Stimulated activated CD4-positive, alpha-beta T cell treated with anti-CD3 and anti-CD28 coated beads, Interleukin-2, amount 100 ng/mL, for 24 hours (primary cell): ENCODE measurements at regions not wholly inside any gene's neighbourhood (a gene's known extent, or its start where the extent isn't known, plus 50 kb on each side); places are given as distances from the start of the nearest gene placed in this dataset.

Source experiments
- DNase-seq, 2 donors: peaks; one replicate each; pipeline ENCODE4 v3.0.0-alpha.2; 2020

DNA sequence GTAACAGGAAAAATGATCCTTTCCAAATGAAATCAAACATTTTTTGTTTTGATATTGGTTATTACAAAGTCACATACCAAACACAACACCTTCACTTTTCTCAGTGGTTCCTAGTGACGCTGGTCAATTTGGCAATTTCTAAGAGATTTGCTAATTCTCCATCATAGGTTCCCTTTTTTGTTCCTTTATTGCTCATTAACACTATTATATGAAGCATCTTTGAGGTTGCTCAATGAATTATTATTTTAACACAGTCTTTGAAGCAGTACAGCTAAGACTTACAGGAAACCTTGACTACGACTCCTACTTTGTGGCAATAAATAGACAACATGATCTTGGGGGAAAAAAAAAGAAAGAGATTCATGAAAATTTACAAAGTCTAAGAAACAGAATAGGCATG, 152.2 kb upstream of the VRK2 start:
- no peak for DNase-seq

DNA sequence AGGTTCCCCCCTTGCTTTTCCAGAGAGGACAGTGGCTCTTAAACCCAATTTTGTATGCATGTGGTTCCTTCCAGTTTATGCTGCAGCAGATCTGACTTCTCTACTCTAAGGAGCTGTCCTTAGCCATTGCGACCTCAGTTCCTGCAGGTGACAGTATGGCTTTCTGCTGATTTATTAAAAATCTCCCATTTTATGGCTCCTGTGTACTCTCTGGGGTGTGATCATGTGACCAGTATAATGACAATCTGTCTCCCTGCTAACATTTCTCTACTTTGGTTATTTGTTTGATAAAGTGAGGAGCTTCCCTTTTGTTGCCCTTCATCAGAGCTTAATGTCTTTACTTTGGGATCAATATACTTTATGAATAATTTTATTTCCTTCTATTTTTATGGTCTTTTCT, 148.7 kb upstream of the VRK2 start:
- DNase-seq = no peak

DNA sequence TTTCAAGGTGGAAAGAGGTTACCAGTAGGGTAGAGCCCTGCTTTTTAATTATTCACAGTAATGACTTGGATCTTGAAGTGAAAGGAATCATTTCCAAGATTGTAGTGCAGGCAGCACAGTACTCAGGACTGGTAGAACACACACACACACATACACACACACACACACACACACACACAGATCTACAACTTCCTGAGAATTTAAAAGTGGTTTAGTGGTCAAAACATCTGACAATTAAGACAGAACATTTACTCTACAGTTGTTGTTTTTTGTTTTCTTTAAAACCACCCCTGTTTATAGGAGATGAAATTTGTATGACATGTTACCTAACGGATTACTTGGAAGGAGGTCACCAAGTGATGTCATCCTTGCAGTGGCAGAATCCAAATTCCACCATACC, 146.7 kb upstream of the VRK2 start:
- DNase-seq = no peak

DNA sequence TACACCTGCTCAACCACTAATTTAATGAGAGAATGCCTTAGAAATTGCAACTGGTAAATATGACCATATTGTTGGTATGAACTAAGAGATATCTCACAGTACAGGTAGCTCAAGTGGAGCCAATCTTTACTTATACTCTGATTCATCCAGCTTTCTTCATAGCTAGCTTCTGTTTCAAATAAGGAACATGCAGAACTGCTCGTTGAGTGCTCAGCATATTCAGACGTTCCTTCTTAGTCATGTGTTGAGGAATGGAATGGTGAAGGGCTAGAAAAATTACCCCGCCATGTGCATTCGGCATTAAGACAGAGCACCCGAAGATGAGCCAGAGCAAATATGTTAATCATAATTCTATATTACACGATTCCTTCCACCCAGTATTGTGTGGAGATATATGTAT, 144.0 kb upstream of the VRK2 start:
- DNase-seq = no peak

DNA sequence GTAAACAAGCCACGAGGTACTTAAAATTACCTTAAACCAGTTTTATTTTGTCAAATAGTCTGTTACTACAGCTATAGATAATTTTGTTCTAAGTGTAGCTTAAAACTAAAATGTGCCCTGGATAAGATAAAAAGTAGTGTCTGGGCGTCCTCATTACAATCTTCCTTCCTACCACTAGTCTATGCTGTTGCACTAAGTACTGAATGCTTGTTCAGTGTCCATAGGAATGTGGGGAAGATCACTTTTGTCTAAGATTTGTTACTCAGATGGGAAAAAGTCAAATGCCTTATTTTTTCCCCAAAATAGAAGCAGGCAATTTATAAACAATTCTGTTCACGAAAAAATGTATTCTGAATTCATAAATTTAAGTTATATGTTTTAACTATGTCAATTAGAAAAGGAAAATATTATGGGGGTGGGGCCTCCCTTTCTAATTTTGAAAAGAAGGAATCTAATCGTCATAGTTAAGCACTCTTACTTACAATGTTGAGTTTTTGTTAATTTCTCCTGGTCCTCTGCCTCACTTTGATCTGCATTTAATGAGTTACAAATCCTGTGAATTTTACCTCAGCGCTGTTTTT, 140.4 kb upstream of the VRK2 start:
- no peak for DNase-seq

DNA sequence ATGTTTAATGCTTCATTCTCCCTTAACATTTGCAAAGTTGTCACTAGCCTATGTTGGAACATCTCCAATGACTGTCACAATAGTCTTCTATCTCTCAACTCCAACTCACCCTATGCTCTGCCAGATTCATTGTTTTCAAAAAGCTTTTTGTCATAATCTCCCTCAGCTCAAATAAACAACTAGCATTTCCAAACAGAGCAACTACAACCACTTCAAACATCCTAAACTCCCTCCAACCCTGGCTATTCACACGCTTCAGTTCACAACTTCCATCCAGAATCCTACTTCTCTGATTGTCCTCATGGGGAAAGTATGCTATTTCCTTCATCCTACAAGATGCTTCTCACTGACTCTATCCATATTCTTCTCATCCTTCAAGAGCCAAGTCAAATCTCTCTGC, 139.2 kb upstream of the VRK2 start:
- no peak for DNase-seq

GRCh38 chr2:57908736-57909161, 137.9 kb upstream of the VRK2 start:
- DNase-seq = no peak

DNA sequence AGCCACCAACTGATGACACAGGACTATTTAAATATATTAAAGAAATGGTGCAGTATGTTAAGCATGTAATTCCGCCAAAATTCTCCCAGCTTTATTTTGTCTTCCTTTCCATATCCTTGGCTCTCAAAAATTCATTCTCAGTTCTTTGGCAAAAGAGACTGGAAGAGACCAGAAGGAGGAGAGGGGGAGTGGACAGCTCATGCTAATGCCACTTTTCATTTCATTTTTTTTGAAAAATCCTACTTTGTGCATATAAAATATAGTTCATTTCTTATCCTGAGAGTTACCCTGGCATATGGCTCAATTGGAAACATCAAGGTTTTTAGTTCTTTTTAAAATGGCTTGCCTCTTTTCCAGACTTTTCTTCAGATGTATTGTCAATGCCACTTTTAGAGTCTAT, 128.5 kb upstream of the VRK2 start:
- DNase-seq = no peak

DNA sequence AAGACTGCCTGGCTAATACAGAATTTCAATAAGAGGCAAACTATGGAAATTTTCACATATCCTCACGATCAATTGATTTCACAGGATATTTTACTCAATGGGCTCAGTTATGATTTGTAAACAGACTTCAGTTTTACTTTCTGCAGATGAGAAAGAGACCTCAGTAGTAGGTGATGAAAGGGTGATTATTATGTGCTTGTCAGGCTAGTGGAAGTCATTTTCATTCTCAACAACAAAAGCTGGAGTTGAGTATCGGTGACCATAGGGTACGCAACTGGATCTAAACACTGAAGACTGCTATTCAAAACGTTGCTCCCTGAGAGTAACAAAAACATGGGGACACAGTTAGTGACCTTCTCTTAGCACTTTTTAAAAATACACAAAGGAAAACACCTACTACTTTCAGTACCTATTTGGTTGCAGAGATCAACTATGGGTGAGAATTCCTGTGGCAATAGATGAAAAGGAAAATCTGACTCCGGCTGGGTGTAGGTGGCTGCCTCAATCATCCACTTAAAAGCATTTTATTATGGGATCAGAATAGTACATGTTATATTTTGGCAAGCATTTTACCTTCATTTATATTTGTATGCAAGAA, 126.2 kb upstream of the VRK2 start:
- DNase-seq = no peak

DNA sequence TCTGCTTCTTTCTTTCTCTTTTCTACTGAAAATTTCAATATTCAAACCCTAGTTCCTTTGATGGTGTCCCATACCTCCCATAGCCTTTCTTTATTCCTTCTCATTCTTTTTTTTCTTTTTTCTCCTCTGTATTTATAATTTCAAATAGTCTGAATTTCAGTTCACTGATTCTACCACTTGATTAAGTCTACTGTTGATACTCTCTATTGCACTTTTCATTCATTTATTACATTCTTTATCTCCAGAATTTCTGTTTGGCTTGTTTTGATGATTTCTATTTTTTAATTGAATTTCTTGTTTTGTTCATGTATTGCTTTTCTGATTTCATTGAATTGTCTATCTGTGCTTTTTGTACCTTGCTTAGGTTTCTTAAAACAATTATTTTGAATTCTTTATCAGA, 111.9 kb upstream of the VRK2 start:
- no peak for DNase-seq

DNA sequence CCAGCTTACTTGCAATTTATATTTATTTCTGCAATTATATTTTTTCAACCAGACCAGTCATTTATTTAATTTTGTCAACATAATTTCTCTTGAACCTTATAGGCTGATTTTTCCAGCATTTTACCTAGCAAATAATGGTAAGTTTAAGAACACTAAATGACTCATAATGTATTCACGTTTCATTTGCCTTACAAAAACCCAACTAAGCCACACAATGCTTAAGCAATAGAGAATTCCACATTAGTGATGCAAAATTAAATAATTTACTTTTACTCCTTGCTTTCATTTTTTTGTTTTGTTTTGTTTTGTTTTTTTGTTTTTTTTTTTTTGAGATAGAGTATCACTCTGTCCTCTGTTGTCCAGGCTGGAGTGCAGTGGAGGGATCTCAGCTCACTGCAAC, 110.4 kb upstream of the VRK2 start:
- no peak for DNase-seq

GRCh38 chr2:57937456-57937855, 109.2 kb upstream of the VRK2 start:
- DNase-seq = no peak

DNA sequence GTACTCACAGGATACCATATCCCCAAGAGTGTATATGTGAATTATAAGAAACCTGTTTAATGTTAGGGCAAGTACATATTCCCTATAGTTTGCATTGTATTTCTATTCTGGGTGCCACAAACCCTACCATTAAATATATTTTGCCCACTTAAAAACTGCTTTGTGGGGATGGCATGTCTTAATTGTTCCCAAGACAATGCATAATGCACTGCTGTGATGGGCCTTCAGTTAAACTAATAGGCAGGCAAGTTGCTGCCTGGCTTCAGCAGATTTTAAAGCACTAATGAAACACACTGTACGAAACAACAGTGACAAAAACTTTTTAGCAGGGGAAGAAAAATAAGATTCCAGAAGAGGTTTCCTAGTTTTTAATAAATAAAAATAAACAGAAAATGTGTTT, 104.8 kb upstream of the VRK2 start:
- no peak for DNase-seq

- no peak for DNase-seq
Measured at GRCh38 chr2:57943315-57943714, 103.3 kb upstream of the VRK2 start.

- DNase-seq = no peak
Measured at GRCh38 chr2:57947398-57947797, 99.2 kb upstream of the VRK2 start.

- no peak for DNase-seq
Measured at GRCh38 chr2:57954020-57954419, 92.6 kb upstream of the VRK2 start.

DNA sequence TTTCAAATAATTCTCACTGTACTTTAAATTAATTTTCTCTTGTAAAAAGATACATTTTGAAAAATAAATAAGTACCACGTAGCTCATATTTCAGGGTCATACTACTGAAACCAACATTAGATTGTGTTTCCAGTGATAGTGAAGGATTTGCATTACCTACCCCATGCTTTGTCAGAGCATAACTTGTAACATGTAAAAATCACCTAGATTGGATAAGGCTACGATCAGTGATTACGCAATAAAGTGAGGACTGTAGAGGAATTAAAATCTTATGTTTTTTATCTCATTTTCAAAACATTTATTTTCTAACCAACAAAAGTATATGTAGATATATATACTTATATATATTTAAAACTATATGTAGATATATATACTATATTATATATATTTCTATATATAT, 89.4 kb upstream of the VRK2 start:
- DNase-seq = no peak

DNA sequence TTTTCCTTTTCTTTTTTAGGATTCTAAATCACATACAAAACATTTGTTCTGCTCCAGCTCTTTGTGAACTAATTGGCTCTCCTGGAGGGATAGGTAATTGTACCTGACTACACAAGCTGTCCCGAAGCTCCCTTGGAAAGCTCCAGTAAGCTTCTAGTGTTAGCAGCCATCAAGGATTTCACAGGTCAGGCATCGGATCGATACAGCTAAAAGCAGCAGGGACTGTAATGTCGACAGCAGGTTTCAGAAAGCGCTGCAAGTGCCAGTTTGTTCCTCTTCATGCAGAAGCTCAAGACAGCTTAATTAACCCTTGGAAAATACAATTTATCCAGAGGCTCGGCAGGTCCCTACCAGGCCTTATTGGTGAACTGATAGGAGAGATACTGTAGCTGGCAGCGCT, 87.2 kb upstream of the VRK2 start:
- DNase-seq = no peak

GRCh38 chr2:57962861-57963260, 83.7 kb upstream of the VRK2 start:
- no peak for DNase-seq

GRCh38 chr2:57965219-57965618, 81.4 kb upstream of the VRK2 start:
- DNase-seq = no peak

DNA sequence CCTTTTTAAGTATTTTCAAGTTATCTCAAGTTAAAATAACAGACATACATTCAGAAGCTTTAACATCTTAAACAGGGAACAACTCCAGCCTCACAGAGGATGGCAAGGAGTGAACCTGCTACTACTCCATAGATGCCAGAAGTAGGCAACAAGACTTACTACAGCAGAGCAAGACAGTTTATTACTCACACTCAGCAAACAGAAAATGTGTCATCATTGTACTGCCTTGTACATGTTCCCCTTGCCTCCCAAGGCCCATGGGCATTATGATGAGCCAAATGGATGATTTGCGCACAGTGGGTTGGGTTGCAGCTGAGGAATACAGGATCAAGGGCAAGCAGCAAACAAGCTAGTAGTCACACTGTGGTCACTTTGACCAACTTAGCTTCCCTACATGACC, 80.6 kb upstream of the VRK2 start:
- DNase-seq = no peak

DNA sequence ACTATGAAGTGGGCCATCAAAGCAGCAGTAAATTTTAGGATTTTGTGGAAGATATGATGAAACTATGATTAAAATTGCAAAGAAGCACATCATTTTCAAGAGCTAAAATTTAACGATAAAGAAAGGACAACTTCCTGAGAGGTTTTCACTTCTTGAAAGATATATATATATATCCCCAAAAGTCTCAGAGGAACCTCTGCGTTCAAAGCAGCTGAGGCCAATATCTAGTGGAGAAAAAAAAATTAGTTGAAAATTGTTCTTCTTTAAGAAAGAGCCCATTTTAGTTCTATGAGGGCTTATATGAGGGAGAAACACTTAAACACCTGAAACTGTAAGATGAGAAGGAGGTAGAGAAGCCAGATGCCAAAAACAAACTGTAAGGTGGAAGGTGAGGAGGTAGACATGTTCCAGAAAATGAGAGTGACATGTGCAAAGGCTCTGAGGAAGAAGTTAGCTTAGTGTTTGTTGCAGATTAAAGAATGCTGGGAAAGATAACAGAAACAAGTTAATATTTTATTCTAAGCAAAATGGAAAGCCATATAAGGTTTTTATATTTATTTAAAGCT, 72.9 kb upstream of the VRK2 start:
- DNase-seq = no peak

DNA sequence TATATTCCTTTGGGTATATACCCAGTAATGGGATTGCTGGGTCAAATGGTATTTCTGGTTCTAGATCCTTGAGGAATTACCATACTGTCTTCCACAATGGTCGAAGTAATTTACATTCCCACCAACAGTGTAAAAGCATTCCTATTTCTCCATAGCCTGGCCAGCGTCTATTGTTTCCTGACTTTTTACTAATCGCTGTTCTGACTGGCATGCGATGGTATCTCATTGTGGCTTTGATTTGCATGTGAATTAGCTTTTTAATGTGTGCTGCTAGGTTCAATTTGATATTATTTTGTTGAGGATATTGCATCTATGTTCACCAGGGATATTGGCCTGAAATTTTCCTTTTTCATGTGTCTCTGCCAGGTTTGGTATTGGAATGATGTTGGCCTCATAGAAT, 67.4 kb upstream of the VRK2 start:
- no peak for DNase-seq

GRCh38 chr2:57981083-57981768, 65.4 kb upstream of the VRK2 start:
- DNase-seq = no peak
